Hematopoietic multipotent progenitor cell treated with erythropoietin and hydrocortisone succinate and interleukin-3 and kit ligand, for 4 days (in vitro differentiated cells): ENCODE measurements at regions not wholly inside any gene's neighbourhood (a gene's known extent, or its start where the extent isn't known, plus 50 kb on each side); places are given as distances from the start of the nearest gene placed in this dataset.

Experiments
- DNase-seq: peaks from one replicate; pipeline ENCODE4 v3.0.0-alpha.2; 2015

GRCh38 chr3:147008458-147008857 lies 397.9 kb downstream of the ZIC4 start:
- DNase-seq, result no peak

GRCh38 chr3:147007736-147008245 lies 398.6 kb downstream of the ZIC4 start:
- no peak for DNase-seq

GRCh38 chr3:147002721-147003120 lies 397.6 kb upstream of the PLSCR5 start:
- DNase-seq, result no peak

DNA sequence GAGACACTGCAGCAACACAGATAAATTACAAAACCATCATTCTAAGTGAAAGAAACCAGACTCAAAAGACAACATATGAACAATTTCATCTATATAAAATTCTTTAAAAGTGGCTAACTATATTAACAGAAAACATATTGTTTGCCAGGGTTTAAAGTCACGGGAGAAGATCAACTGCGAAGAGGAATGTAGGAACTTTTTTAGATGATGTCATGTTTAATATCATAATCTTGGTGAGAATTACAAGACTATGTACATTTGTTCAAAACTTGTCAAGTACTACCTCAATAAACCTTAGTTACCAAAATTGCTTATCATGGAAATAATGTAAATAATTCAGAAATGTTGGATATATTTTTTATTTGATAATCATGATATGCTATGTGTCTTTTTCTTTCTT lies 395.1 kb upstream of the PLSCR5 start:
- no peak for DNase-seq

DNA sequence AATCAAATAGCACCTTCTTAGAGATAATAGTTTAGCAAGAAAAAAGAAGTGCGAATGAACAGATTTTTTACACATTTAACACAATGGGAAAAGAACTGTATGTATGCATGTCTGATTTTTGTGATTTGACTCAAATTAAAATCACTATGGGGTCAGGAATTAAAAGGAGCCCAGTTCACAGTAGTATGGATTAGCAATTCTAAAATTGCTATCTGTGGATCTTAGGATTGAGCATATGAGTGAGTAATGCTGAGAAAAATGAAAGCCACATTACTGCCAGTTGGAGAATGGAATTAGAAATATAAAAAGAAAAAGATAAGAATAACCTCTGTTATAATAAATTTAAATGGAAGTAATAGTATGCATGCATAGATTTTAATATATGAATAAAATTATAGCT lies 386.8 kb upstream of the PLSCR5 start:
- DNase-seq, result no peak

- no peak for DNase-seq
Observed at GRCh38 chr3:146975476-146975875, 370.3 kb upstream of the PLSCR5 start.

DNA sequence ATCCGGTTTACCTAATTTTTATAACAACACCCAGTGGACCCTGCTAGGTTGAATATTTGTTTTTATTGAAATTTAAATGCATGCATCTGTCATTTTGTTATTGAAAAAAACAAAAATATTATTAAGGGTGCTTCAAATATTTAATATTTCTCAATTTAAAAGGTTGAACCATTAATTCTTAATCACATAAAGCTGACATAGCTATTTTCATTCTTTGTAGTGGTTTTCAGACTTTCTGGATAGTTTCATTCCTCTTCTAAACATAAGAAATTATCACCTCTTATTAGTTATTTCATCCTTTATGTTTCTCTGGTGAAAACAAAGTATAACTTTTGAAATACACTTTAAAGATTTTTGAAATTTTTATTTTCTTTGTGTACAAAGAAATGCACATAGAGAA lies 369.9 kb upstream of the PLSCR5 start:
- DNase-seq, result no peak

GRCh38 chr3:146974001-146974400 lies 368.9 kb upstream of the PLSCR5 start:
- DNase-seq, result no peak

DNA sequence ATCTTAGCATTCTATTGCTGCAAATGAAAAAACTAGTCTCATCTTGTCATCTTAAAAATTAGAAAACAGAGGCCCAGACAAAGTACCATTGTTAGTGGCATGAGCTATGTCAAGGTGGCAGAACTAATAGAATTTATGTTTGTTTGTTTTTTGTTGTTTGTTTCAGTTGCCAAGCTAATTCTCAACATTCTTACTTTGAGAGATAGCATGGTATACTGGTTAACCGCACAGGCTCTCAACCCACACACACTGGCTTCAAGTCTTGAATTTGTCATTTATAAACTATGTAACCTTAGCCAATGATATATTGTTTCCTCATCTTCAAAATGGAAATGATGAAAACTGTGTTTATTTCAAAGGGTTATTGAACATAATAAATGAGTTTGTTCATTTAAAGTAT lies 367.6 kb upstream of the PLSCR5 start:
- DNase-seq, result no peak

GRCh38 chr3:146970236-146970635 lies 365.1 kb upstream of the PLSCR5 start:
- no peak for DNase-seq

DNA sequence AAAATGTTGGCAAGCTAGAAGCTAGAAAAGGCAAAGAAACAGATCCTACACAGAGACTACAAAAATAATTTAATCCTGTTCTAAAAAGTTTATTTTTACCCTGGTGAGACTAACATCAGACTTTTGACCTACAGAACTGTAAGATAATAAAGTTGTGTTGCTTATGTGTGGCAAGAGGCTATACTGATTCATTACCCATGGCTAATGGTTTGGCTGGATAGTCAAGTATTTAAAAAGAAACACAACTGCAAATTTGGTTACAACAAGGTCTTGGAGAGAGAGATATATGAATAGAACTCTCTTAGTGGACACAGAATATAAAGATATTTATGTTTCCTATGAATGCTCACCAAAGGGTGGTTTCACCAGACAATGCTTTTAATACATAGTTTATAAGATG lies 364.2 kb upstream of the PLSCR5 start:
- DNase-seq, result no peak

- no peak for DNase-seq
Observed at GRCh38 chr3:146968204-146968651, 363.1 kb upstream of the PLSCR5 start.

DNA sequence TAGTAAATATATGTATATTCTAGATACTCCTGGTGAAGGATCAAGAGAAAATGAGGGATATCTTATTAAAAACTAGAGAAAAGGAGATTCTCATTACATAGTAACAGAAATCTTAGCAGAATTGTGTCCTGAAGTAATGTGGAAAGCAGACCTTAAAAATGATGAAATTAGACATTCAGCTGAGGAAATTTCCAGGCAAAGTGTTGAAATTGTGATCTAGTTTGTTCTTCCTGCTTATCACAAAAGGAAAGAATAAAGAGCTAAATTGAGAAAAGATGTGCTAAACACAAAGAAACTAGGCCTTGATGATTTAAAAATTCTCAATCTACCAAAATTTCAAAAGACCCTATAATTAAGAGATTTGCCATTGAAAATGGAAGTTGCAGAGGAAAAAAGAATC lies 362.6 kb upstream of the PLSCR5 start:
- no peak for DNase-seq

DNA sequence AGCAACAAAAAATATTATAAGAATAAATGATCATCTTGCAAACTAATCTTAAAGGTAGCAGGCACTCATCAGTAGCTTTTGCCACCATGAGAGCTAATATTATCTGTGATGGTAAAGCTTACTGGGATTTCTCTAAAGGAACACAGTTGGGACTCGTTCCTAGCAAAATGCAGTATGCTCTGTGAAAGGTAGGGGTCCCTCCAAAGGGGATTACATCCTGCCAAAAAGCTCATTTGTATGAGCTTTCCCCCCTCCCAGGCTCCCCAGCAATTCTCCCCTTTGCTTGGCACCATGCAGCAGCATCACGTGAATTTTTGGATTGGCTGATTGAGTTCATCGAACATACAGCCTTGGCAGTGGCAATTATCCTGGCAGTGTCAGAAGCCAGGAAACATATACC lies 361.0 kb upstream of the PLSCR5 start:
- no peak for DNase-seq

DNA sequence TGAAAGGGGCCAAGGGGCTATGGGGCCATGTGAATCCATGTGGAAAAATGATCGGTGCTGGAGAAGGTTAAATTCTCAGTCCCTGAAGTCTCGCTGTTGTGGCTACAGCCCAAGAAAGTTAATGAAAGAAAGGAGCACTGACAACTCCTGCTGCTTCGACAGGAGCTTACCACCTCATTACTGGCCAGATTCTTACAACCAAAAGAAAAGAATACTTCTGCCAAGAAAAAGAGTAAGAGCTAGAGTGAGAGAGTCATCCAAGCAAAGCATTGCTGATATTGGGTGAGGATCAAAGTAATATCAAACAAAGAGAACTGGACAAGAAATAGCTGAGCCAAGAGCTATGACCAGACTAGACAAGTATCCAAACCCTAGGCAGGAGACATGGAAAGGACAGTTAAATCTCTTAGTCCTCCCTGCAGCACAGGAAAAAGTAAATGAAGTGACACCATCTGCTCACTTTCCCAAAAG lies 348.4 kb upstream of the PLSCR5 start:
- DNase-seq, result no peak

DNA sequence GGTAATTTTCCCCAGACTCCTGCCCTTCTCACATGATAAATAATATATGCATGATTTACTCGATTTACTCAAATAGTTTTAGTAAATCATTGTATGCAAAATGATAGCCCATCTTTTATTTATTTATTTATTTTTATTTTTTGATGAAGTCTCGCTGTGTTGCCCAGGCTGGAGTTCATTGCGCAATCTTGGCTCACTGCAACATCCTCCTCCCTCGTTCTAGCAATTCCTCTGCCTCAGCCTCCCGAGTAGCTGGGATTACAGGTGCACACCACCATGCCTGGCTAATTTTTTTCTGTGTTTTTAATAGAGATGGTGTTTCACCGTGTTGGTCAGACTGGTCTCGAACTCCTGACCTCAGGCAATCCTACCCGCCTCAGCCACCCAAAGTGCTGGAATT lies 343.8 kb upstream of the PLSCR5 start:
- DNase-seq, result no peak

DNA sequence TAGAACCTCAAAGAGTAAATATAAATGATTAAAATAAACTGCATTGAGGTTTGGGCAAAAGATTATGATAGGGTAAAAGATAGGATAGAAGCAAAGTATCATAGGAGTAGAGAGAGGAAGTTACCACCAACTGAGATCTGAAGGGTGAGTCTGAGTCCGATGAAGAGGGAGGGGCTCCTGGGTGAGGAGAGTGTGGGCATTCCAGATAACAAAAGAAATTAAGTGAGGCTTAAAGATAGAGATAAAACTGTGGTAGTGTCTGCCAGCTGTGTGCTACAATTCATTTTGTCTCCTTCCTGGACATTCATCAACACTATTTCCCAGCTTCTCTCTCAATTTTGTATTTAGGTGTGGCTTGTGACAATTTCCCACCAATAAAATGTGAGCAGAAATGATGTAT lies 343.0 kb upstream of the PLSCR5 start:
- DNase-seq, result peak; percentile 51

- DNase-seq, result no peak
Observed at GRCh38 chr3:146929696-146930095, 324.6 kb upstream of the PLSCR5 start.

GRCh38 chr3:146928421-146929059 lies 323.4 kb upstream of the PLSCR5 start:
- DNase-seq, result no peak

- no peak for DNase-seq
Observed at GRCh38 chr3:146921693-146922092, 316.5 kb upstream of the PLSCR5 start.

- no peak for DNase-seq
Observed at GRCh38 chr3:146914409-146914808, 309.3 kb upstream of the PLSCR5 start.

GRCh38 chr3:146912241-146913015 lies 307.3 kb upstream of the PLSCR5 start:
- no peak for DNase-seq

GRCh38 chr3:146903927-146904326 lies 298.8 kb upstream of the PLSCR5 start:
- no peak for DNase-seq

- no peak for DNase-seq
Observed at GRCh38 chr3:146899171-146899570, 294.0 kb upstream of the PLSCR5 start.
